OCI-LY7 (cell line): ENCODE measurements at regions not wholly inside any gene's neighbourhood (a gene's known extent, or its start where the extent isn't known, plus 50 kb on each side); places are given as distances from the start of the nearest gene placed in this dataset.

Experiments used
- CTCF ChIP-seq: fragments of 200-600 bp; sonication (generic); conservative IDR thresholded peaks from 2 replicates; pipeline ENCODE4 v1.5.1; 2014; ENCODE audit warnings: mild to moderate bottlenecking, antibody characterized with exemption, low read length, moderate library complexity, mixed read lengths
- EZH2phosphoT487 ChIP-seq: fragments of 200-600 bp; sonication (generic); IDR thresholded peaks from 2 replicates; pipeline ENCODE4 v1.6.1; 2018; ENCODE audit warnings: low read depth, borderline replicate concordance, mild to moderate bottlenecking, mixed run types, antibody characterized with exemption, low read length, moderate library complexity, mixed read lengths

GRCh38 chr2:225794652-225795400 lies 395.3 kb downstream of the NYAP2 start:
- TF ChIP-seq CTCF, result no peak
- no peak for TF ChIP-seq EZH2phosphoT487
